ENCODE measurements at regions not wholly inside any gene's neighbourhood (a gene's known extent, or its start where the extent isn't known, plus 50 kb on each side); places are given as distances from the start of the nearest gene placed in this dataset.

GRCh38 chr2:120624738-120625446 lies 110.8 kb upstream of the GLI2 start:
- TF ChIP-seq, protein P1, sequence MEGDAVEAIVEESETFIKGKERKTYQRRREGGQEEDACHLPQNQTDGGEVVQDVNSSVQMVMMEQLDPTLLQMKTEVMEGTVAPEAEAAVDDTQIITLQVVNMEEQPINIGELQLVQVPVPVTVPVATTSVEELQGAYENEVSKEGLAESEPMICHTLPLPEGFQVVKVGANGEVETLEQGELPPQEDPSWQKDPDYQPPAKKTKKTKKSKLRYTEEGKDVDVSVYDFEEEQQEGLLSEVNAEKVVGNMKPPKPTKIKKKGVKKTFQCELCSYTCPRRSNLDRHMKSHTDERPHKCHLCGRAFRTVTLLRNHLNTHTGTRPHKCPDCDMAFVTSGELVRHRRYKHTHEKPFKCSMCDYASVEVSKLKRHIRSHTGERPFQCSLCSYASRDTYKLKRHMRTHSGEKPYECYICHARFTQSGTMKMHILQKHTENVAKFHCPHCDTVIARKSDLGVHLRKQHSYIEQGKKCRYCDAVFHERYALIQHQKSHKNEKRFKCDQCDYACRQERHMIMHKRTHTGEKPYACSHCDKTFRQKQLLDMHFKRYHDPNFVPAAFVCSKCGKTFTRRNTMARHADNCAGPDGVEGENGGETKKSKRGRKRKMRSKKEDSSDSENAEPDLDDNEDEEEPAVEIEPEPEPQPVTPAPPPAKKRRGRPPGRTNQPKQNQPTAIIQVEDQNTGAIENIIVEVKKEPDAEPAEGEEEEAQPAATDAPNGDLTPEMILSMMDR (IDR thresholded peaks at IDR 0.05): no peak
- TF ChIP-seq EZH2 (IDR thresholded peaks at IDR 0.05; ENCODE audit: borderline replicate concordance, insufficient read depth, low read depth, low read length, poor library complexity, severe bottlenecking): no peak

All from B cell (primary cell).